SJCRH30 (cell line): ENCODE measurements at regions not wholly inside any gene's neighbourhood (a gene's known extent, or its start where the extent isn't known, plus 50 kb on each side); places are given as distances from the start of the nearest gene placed in this dataset.
A peak's percentile ranks its signal among the peaks of the same experiment; 100 is the strongest.

Source experiments
- DNase-seq, 2 experiments: peaks; one replicate each; pipeline ENCODE4 v3.0.0-alpha.2; 2015 to 2020
- H3K27ac ChIP-seq: fragments of 250-450 bp; sonication (Bioruptor Pico); 2 replicates; pipeline ENCODE4 v1.5.1; 2020; ENCODE audit warnings: mild to moderate bottlenecking, moderate library complexity
- H3K27me3 ChIP-seq: fragments of 250-450 bp; sonication (Bioruptor Pico); 2 replicates; pipeline ENCODE4 v1.5.1; 2020; ENCODE audit warnings: mild to moderate bottlenecking, moderate library complexity
- H3K36me3 ChIP-seq: fragments of 250-450 bp; sonication (Bioruptor Pico); 2 replicates; pipeline ENCODE4 v1.5.1; 2020; ENCODE audit warnings: mild to moderate bottlenecking, moderate library complexity
- H3K4me1 ChIP-seq: fragments of 250-450 bp; sonication (Bioruptor Pico); 2 replicates; pipeline ENCODE4 v1.5.1; 2020; ENCODE audit warnings: mild to moderate bottlenecking, moderate library complexity
- H3K4me3 ChIP-seq: fragments of 250-450 bp; sonication (Bioruptor Pico); 2 replicates; pipeline ENCODE4 v1.5.1; 2020; ENCODE audit warnings: mild to moderate bottlenecking, moderate library complexity
- H3K9me3 ChIP-seq: fragments of 250-450 bp; sonication (Bioruptor Pico); replicated peaks from 2 replicates; pipeline ENCODE4 v1.5.1; 2020; ENCODE audit warnings: mild to moderate bottlenecking, moderate library complexity

- H3K27ac ChIP-seq = no peak overlapping the region
- H3K27me3 ChIP-seq = no peaks in the 10 kb centered on the region
- H3K4me3 ChIP-seq = no peak overlapping the region
- no peaks in the 10 kb centered on the region for H3K9me3 ChIP-seq
- no peak for DNase-seq
- no peaks in the 10 kb centered on the region for H3K36me3 ChIP-seq
- peaks cover 44% of the 10 kb centered on the region for H3K4me1 ChIP-seq
Observed at GRCh38 chr22:27634043-27634740, 167.4 kb downstream of the MN1 start.

DNA sequence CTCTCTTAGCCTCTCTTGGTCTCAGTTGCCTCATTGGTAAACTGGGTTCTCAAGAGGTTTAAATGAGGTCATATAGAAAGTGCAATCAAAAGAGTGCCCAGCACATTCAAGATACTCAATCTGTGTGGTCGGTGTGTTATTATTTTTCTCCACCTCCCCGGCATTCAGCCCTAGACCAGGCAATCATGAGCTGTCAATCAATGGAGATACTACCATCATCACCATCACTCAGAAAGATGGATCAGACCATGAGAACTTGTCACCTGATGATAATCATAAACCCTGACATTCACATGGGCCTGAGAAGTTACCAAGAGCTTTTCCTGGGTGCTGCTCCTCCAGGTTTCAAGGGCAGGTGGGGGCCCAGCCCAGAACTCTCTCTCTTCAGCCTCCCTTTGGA, 166.1 kb downstream of the MN1 start:
- Histone ChIP-seq H3K27ac (no peak overlapping the region), H3K4me3 (no peak overlapping the region)

DNA sequence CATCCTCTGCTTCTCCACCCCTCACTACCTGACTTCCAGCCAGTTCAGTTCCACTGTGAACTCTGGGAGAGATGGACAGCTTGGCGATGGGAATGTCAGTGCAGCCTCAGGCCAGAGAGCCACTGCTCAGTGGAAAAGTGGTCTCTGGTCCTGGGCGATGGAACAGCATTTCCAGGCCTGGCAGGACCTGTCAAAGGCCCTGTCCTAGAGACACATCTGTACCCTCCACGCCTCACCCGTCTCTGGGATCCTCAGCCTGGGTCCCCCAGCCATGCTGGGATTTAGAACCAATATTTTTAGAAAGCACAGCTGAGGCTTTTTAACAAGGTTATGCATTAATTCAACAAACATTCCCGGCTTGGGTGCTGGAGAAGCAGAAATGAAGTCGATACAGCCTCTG, 165.7 kb downstream of the MN1 start:
- H3K27me3 ChIP-seq = no peaks in the 10 kb centered on the region
- H3K27ac ChIP-seq = no peak overlapping the region
- no peak for DNase-seq
- H3K9me3 ChIP-seq = no peaks in the 10 kb centered on the region
- no peaks in the 10 kb centered on the region for H3K36me3 ChIP-seq
- H3K4me3 ChIP-seq = no peak overlapping the region
- H3K4me1 ChIP-seq = peaks cover 55% of the 10 kb centered on the region

More for the DNA sequence above, 166.1 kb downstream of the MN1 start:
- DNase-seq = no peak
- Histone ChIP-seq H3K36me3 (no peaks in the 10 kb centered on the region), H3K9me3 (no peaks in the 10 kb centered on the region), H3K4me1 (peaks cover 51% of the 10 kb centered on the region), H3K27me3 (no peaks in the 10 kb centered on the region)

- no peak overlapping the region for H3K4me3 ChIP-seq
- no peaks in the 10 kb centered on the region for H3K36me3 ChIP-seq
- peak; percentile 65 to 76 for DNase-seq
- H3K9me3 ChIP-seq = no peaks in the 10 kb centered on the region
- H3K27ac ChIP-seq = peak overlapping the region; percentile 21; the same call in 1 of the 2 replicates
- no peaks in the 10 kb centered on the region for H3K27me3 ChIP-seq
- peaks cover 66% of the 10 kb centered on the region for H3K4me1 ChIP-seq
Observed at GRCh38 chr22:27636716-27637508, 164.6 kb downstream of the MN1 start.

DNA sequence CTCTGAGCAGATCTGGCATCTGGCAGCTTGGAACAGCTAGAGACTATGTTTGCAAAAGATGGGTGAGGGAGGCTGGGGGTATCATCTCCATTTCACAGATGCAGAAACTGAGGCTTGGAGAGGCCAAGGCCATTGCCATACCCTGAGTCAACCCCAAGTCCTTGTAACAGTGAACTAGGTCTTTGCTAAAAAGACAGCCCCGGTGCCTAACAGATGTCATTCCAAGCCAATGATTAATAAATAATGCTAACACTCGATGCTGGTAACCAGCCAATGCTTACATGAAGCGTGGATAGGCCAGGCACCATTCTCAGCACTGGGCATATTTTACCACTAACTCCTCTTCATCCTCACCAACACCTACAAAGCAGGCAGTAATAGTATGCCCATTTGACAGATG, 164.0 kb downstream of the MN1 start:
- no peak overlapping the region for H3K4me3 ChIP-seq
- no peaks in the 10 kb centered on the region for H3K27me3 ChIP-seq
- H3K27ac ChIP-seq = peak overlapping the region; percentile 21; the same call in 1 of the 2 replicates

GRCh38 chr22:27638329-27639233, 163.0 kb downstream of the MN1 start:
- Histone ChIP-seq H3K4me1 (peaks cover 61% of the 10 kb centered on the region), H3K9me3 (no peaks in the 10 kb centered on the region), H3K4me3 (peak overlapping the region; percentile 29), H3K36me3 (no peaks in the 10 kb centered on the region), H3K27ac (peak overlapping the region; percentile 96), H3K27me3 (no peaks in the 10 kb centered on the region)
- peak in 1 of 2 experiments; percentile 61 for DNase-seq

More for the DNA sequence above, 164.0 kb downstream of the MN1 start:
- H3K36me3 ChIP-seq = no peaks in the 10 kb centered on the region
- H3K4me1 ChIP-seq = peaks cover 67% of the 10 kb centered on the region
- no peaks in the 10 kb centered on the region for H3K9me3 ChIP-seq
- DNase-seq = no peak

DNA sequence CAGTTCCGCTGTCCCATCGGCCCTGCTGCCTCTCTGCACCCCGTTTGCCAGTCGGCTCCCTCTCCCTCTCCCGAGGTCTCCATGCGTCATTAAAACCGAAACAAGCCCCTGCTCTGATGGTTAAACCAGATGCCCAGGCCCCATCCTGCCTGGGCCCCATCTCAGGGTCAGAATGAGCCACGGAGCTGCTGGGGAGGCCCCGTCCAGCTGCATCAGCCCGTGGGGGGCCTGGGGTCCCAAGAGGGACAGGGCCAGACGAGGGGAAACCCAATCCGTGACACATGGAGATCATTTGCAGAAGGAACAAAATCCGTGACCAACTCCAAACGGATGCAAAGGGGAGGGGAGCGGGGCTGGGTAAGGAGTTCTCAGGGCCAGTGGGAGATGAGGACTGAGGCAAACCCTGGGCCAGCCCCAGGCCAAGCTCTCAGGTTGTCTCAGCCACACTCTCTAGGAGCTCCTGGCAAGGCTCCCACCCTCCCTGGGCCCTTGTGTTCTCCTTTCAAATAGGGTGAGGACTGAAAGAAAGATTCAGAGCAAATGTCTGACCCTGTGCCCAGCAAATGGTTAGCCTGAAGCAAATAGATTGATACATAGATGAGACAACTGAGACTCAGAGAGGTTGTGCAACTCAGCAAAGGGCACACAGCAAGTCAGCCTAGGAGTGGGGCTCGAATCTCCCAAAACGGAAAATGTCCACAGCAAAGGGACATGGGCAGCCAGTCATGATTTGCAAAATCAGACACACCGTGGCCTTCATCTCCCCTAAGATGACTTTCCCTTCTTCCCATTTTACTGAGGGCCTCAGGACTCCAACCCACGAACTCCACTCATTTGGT, 162.1 kb downstream of the MN1 start:
- Histone ChIP-seq H3K4me3 (peak overlapping the region; percentile 29), H3K36me3 (no peaks in the 10 kb centered on the region), H3K27ac (peak overlapping the region; percentile 96), H3K27me3 (no peaks in the 10 kb centered on the region), H3K9me3 (no peaks in the 10 kb centered on the region), H3K4me1 (peaks cover 61% of the 10 kb centered on the region)
- peak; percentile 97 to 98 for DNase-seq

GRCh38 chr22:27641049-27641795, 160.3 kb downstream of the MN1 start:
- H3K4me1 ChIP-seq = peaks cover 57% of the 10 kb centered on the region
- H3K9me3 ChIP-seq = no peaks in the 10 kb centered on the region
- peak; percentile 89 to 93 for DNase-seq
- H3K36me3 ChIP-seq = no peaks in the 10 kb centered on the region
- no peaks in the 10 kb centered on the region for H3K27me3 ChIP-seq
- H3K4me3 ChIP-seq = no peak overlapping the region
- H3K27ac ChIP-seq = peak overlapping the region; percentile 96

GRCh38 chr22:27642104-27642800, 159.3 kb downstream of the MN1 start:
- Histone ChIP-seq H3K36me3 (no peaks in the 10 kb centered on the region), H3K4me1 (peaks cover 49% of the 10 kb centered on the region), H3K27ac (peak overlapping the region; percentile 96), H3K4me3 (no peak overlapping the region), H3K27me3 (no peaks in the 10 kb centered on the region), H3K9me3 (no peaks in the 10 kb centered on the region)
- peak; percentile 94 for DNase-seq

- no peak for DNase-seq
- Histone ChIP-seq H3K9me3 (no peaks in the 10 kb centered on the region), H3K27ac (no peak overlapping the region), H3K27me3 (no peaks in the 10 kb centered on the region), H3K36me3 (no peaks in the 10 kb centered on the region), H3K4me3 (no peak overlapping the region), H3K4me1 (peaks cover 34% of the 10 kb centered on the region)
Observed at GRCh38 chr22:27643907-27644306, 157.6 kb downstream of the MN1 start.

DNA sequence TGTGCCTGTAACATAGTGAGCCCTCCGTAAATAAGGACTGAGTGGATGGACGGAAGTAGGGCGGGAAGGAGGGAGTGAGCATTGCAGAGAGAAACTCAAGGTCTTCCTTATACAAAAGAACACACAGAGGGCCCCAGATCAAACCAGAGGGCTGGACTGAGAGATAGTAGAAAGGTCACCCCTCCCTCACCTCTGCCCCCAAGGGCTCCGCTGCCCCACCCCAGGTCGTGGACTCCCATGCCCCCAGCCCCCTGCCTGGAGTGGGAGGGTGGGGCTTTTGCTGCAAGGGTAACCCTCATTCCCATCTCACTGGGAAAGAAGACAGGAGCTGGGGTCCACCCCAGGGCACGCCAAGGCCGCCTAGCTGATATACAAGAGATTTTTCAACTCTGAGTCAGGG, 157.0 kb downstream of the MN1 start:
- Histone ChIP-seq H3K36me3 (no peaks in the 10 kb centered on the region), H3K4me1 (peaks cover 35% of the 10 kb centered on the region), H3K9me3 (no peaks in the 10 kb centered on the region), H3K27ac (no peak overlapping the region), H3K4me3 (no peak overlapping the region), H3K27me3 (no peaks in the 10 kb centered on the region)
- DNase-seq = no peak

- DNase-seq = no peak
Observed at GRCh38 chr22:27647540-27647939, 154.0 kb downstream of the MN1 start.

GRCh38 chr22:27648074-27648473, 153.5 kb downstream of the MN1 start:
- H3K4me3 ChIP-seq = no peak overlapping the region
- no peaks in the 10 kb centered on the region for H3K27me3 ChIP-seq
- no peaks in the 10 kb centered on the region for H3K9me3 ChIP-seq
- H3K27ac ChIP-seq = no peak overlapping the region
- peaks cover 25% of the 10 kb centered on the region for H3K4me1 ChIP-seq
- no peaks in the 10 kb centered on the region for H3K36me3 ChIP-seq
- no peak for DNase-seq

More at GRCh38 chr22:27647540-27647939, 154.0 kb downstream of the MN1 start:
- H3K27me3 ChIP-seq = no peaks in the 10 kb centered on the region
- H3K4me1 ChIP-seq = peaks cover 30% of the 10 kb centered on the region
- H3K4me3 ChIP-seq = no peak overlapping the region
- H3K36me3 ChIP-seq = no peaks in the 10 kb centered on the region
- H3K9me3 ChIP-seq = no peaks in the 10 kb centered on the region
- H3K27ac ChIP-seq = no peak overlapping the region
